HG02798 (cell line): ENCODE measurements at regions not wholly inside any gene's neighbourhood (a gene's known extent, or its start where the extent isn't known, plus 50 kb on each side); places are given as distances from the start of the nearest gene placed in this dataset.
"Not testable (repeated sequence)": the region's sequence is repeated elsewhere in the genome, so short reads cannot be mapped to it uniquely, and the experiment has no call there.

Experiments
- ATAC-seq: cut with Tn5 transposase; IDR thresholded peaks from one replicate; pipeline ENCODE4 v1.9.1; 2021; ENCODE audit warnings: mild to moderate bottlenecking; ENCODE audit not compliant: unreplicated experiment, poor library complexity

- ATAC-seq, result no peak
Measured at GRCh38 chr11:87583931-87584330, 546.2 kb downstream of the TMEM135 start.

- ATAC-seq, result no peak
Measured at GRCh38 chr11:87575088-87575487, 537.4 kb downstream of the TMEM135 start.

- no peak for ATAC-seq
Measured at GRCh38 chr11:87574193-87574592, 536.5 kb downstream of the TMEM135 start.

- no peak for ATAC-seq
Measured at GRCh38 chr11:87573708-87574107, 536.0 kb downstream of the TMEM135 start.

GRCh38 chr11:87572881-87573280, 535.1 kb downstream of the TMEM135 start:
- no peak for ATAC-seq

- no peak for ATAC-seq
Measured at GRCh38 chr11:87560352-87560751, 522.6 kb downstream of the TMEM135 start.

- ATAC-seq, result not testable (repeated sequence)
Measured at GRCh38 chr11:87559852-87560251, 522.1 kb downstream of the TMEM135 start.

GRCh38 chr11:87555101-87555500, 517.4 kb downstream of the TMEM135 start:
- no peak for ATAC-seq

- ATAC-seq, result no peak
Measured at GRCh38 chr11:87548797-87549196, 511.1 kb downstream of the TMEM135 start.

GRCh38 chr11:87545858-87546257, 508.1 kb downstream of the TMEM135 start:
- ATAC-seq, result no peak

- ATAC-seq, result no peak
Measured at GRCh38 chr11:87539596-87539995, 501.9 kb downstream of the TMEM135 start.

GRCh38 chr11:87536565-87536964, 498.8 kb downstream of the TMEM135 start:
- no peak for ATAC-seq

- no peak for ATAC-seq
Measured at GRCh38 chr11:87536016-87536415, 498.3 kb downstream of the TMEM135 start.

GRCh38 chr11:87535513-87535912, 497.8 kb downstream of the TMEM135 start:
- no peak for ATAC-seq

- ATAC-seq, result not testable (repeated sequence)
Measured at GRCh38 chr11:87531835-87532234, 494.1 kb downstream of the TMEM135 start.

GRCh38 chr11:87529486-87529885, 491.8 kb downstream of the TMEM135 start:
- no peak for ATAC-seq

- no peak for ATAC-seq
Measured at GRCh38 chr11:87528752-87529151, 491.0 kb downstream of the TMEM135 start.

- ATAC-seq, result no peak
Measured at GRCh38 chr11:87523276-87523675, 485.5 kb downstream of the TMEM135 start.

- no peak for ATAC-seq
Measured at GRCh38 chr11:87518266-87518665, 480.5 kb downstream of the TMEM135 start.

GRCh38 chr11:87517351-87517750, 479.6 kb downstream of the TMEM135 start:
- no peak for ATAC-seq

GRCh38 chr11:87507722-87508121, 470.0 kb downstream of the TMEM135 start:
- not testable (repeated sequence) for ATAC-seq

GRCh38 chr11:87506946-87507345, 469.2 kb downstream of the TMEM135 start:
- not testable (repeated sequence) for ATAC-seq

GRCh38 chr11:87501388-87501787, 463.7 kb downstream of the TMEM135 start:
- ATAC-seq, result no peak
